ENCODE measurements at regions not wholly inside any gene's neighbourhood (a gene's known extent, or its start where the extent isn't known, plus 50 kb on each side); places are given as distances from the start of the nearest gene placed in this dataset.
"Not testable (repeated sequence)": the region's sequence is repeated elsewhere in the genome, so short reads cannot be mapped to it uniquely, and the experiment has no call there.

DNA sequence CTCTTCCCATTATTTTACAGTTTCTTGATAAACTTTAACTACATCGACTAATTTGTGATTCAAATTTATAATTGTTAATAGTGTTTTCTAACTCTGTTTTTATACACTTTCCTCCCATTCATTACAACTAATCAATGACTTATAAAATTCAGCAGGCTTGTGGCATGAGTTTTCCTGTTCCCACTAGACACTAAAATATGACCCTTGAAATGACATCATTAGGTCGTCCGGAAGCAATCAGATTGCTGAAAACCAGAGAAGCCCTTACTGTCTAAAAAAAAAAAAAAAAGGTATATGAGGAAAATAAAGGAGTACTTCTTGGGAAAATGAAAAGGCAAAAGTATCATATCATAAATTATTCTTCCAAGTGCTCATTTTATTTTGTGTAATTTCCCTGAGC lies 553.7 kb downstream of the ZNF608 start:
- POLR2A ChIA-PET = no interaction called here
- ATAC-seq = no peak
- CTCF ChIA-PET = no interaction called here
- DNase-seq = no peak
- H3K36me3 Mint-ChIP-seq (ENCODE audit: low read depth) = no peaks in the 10 kb centered on the region
- intact Hi-C loops (cut with DNase I, micrococcal nuclease) = no loop called here
- H3K4me1 Mint-ChIP-seq = no peaks in the 10 kb centered on the region
- no peaks in the 10 kb centered on the region for H3K9me3 Mint-ChIP-seq (ENCODE audit: low read depth)
- H3K4me3 Mint-ChIP-seq = no peak overlapping the region
- H3K27ac Mint-ChIP-seq = no peak overlapping the region
- H3K27me3 Mint-ChIP-seq = no peaks in the 10 kb centered on the region

DNA sequence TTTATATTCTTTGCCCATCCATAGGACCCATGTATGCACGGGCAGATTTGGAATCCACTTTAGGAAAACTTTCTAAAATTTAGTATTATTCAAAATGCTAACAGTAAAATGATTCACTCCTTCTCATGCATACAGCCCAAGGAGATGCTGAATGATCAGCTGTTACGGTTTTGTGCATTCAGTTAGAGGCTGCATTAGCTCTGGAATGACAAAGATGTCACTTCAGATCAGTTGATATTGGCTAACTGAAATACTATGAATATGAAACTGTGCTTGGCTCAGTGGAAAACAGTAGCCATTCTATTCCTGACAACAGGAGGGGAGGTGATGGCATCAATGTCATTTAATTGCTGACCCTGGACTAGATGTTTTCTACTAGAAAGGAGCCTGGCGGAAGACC lies 560.7 kb downstream of the ZNF608 start:
- POLR2A ChIA-PET = no interaction called here

DNA sequence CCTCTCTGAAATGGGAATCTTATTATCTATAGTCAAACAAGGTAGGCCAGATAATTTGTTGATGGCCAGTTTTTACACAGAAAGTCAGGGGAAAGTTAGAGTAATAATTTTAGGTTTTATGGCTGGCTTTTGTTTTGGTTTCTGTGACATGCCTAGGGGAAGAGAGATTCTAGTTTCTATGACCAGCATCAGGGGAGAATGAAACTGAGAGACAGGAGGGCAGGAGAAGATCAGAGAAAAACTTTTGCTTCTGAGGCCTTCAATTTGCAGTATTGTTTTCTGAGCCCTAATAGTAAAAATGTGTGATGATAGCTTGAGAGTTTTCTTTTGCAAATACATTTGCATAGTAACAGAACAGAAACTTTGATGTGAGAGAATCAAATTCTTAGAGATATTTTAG lies 564.3 kb downstream of the ZNF608 start:
- H3K36me3 Mint-ChIP-seq (ENCODE audit: low read depth) = no peaks in the 10 kb centered on the region
- no peaks in the 10 kb centered on the region for H3K4me1 Mint-ChIP-seq
- no peak overlapping the region for H3K4me3 Mint-ChIP-seq
- DNase-seq = no peak
- CTCF ChIA-PET = interaction anchor here (0.7 kb wide), 1 partner anchor 880 kb away, joined by 3 read pairs; no protein-coding TSS in a partner anchor
- ATAC-seq = no peak
- intact Hi-C loops (cut with DNase I, micrococcal nuclease) = no loop called here
- no peaks in the 10 kb centered on the region for H3K9me3 Mint-ChIP-seq (ENCODE audit: low read depth)
- H3K27ac Mint-ChIP-seq = no peak overlapping the region
- POLR2A ChIA-PET = no interaction called here
- no peaks in the 10 kb centered on the region for H3K27me3 Mint-ChIP-seq

More for the DNA sequence above, 560.7 kb downstream of the ZNF608 start:
- intact Hi-C loops (cut with DNase I, micrococcal nuclease) = no loop called here
- no peaks in the 10 kb centered on the region for H3K9me3 Mint-ChIP-seq (ENCODE audit: low read depth)
- H3K4me1 Mint-ChIP-seq = no peaks in the 10 kb centered on the region
- H3K36me3 Mint-ChIP-seq (ENCODE audit: low read depth) = no peaks in the 10 kb centered on the region
- H3K27ac Mint-ChIP-seq = no peak overlapping the region
- CTCF ChIA-PET = no interaction called here
- H3K27me3 Mint-ChIP-seq = no peaks in the 10 kb centered on the region
- DNase-seq = no peak
- ATAC-seq = no peak
- H3K4me3 Mint-ChIP-seq = no peak overlapping the region

DNA sequence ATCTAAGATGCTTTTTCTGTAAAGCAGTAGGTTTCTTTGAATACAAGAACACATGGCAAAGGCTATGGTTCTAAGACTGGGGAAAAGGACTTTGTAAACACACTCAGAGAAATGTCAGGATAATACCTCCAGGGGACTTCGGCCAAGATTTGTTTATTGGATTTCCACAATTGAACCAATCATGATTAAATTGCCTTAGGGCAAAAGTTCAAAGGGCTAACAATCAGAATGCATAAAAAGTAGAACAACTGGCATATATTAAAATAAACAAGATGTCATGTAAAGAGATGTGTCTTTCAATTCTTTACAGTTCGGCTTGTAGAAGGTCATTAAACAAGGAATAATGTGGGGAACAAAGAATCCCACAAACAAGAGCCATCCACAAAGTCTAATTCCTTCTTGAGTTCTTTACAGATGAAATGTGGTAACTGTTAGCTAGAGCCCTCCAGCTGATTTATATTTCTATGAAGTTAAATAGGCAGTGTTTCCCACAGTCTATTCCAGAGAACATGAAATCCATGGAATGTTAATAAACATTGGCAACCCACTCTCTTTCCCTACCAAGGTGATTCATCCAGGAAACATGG lies 565.5 kb downstream of the ZNF608 start:
- Mint-ChIP-seq H3K27me3 (no peaks in the 10 kb centered on the region), H3K4me3 (no peak overlapping the region), H3K4me1 (no peaks in the 10 kb centered on the region), H3K9me3 (ENCODE audit: low read depth) (no peaks in the 10 kb centered on the region), H3K36me3 (ENCODE audit: low read depth) (no peaks in the 10 kb centered on the region), H3K27ac (no peak overlapping the region)
- DNase-seq (no peak), ATAC-seq (no peak)
- ChIA-PET POLR2A (no interaction called here), CTCF (no interaction called here)
- intact Hi-C loops (cut with DNase I, micrococcal nuclease) = no loop called here

DNA sequence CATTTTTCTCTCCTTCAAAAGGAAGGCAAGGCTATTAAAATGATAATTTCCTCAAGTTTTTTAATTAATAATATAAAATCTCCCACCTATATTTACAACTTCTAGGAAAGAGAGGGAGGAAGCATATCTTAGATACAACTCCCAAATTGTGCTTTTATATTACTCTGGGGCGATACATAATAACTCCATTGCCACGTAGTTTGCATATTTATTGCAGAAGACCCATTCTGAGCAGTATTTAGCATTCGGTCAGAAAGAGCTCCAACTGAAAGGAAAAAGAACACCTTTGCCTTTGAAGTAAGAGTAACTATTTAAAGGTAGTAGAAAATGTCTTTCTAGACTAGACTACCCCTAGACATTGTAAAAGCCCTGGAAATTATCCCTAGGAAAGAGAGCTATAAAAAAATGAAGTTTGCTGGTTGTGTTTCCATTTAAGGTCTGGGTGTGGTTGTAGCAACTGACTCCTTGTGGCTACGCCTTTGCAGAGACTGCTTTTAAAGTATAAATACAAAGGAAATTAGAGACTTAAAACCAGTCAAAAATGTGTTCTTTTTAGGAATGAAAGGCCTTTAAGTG lies 566.1 kb downstream of the ZNF608 start:
- ATAC-seq (no peak), DNase-seq (no peak)
- POLR2A ChIA-PET = no interaction called here
- intact Hi-C loops (cut with DNase I, micrococcal nuclease) = no loop called here
- H3K27ac Mint-ChIP-seq = no peak overlapping the region
- H3K4me3 Mint-ChIP-seq = no peak overlapping the region
- no peaks in the 10 kb centered on the region for H3K27me3 Mint-ChIP-seq
- CTCF ChIA-PET = no interaction called here
- no peaks in the 10 kb centered on the region for H3K4me1 Mint-ChIP-seq
- no peaks in the 10 kb centered on the region for H3K36me3 Mint-ChIP-seq (ENCODE audit: low read depth)
- no peaks in the 10 kb centered on the region for H3K9me3 Mint-ChIP-seq (ENCODE audit: low read depth)

DNA sequence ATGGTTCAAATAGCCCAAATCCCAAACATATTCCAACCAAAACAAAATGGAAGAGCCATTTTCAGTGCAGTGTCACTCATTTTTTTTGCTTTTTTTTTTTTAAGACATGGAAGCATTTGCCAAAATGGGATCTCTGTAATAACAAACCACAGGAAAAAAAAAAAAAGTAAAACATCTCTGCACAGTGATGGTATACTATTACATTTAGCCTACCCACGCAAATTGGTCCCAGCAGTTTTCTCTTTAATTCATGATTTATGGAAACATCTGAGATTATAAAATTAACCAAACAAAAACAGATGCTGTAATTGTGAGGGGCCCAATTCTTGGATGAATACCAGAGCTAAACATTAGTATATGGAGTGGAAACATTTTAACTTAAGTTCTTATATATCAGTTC lies 566.6 kb downstream of the ZNF608 start:
- POLR2A ChIA-PET = no interaction called here
- ATAC-seq = no peak
- CTCF ChIA-PET = no interaction called here

DNA sequence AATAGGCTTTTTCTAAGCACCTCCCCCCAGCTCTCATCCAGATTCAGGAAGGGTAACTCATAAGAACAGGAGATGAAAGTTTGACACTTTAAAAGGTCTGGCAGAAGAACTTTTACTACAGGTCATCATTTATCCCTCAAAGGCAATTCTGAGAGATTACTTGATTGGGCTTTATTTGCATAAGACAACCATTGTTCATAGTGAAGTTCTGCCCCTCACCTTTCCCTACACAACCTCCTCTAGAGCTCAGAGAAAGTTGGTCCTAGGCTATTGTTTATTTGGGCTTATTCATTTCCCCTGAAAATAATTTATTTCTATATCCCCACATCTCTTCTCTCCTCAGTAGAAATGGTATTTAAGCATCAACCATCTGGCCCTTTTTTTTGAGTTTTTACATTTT lies 568.4 kb downstream of the ZNF608 start:
- ChIA-PET POLR2A (no interaction called here), CTCF (no interaction called here)
- ATAC-seq = no peak
- no peaks in the 10 kb centered on the region for H3K9me3 Mint-ChIP-seq (ENCODE audit: low read depth)
- no peaks in the 10 kb centered on the region for H3K4me1 Mint-ChIP-seq
- H3K27ac Mint-ChIP-seq = no peak overlapping the region
- H3K27me3 Mint-ChIP-seq = no peaks in the 10 kb centered on the region
- no peak overlapping the region for H3K4me3 Mint-ChIP-seq
- DNase-seq = no peak
- intact Hi-C loops (cut with DNase I, micrococcal nuclease) = no loop called here
- H3K36me3 Mint-ChIP-seq (ENCODE audit: low read depth) = no peaks in the 10 kb centered on the region

More for the DNA sequence above, 566.6 kb downstream of the ZNF608 start:
- no peaks in the 10 kb centered on the region for H3K4me1 Mint-ChIP-seq
- intact Hi-C loops (cut with DNase I, micrococcal nuclease) = no loop called here
- no peaks in the 10 kb centered on the region for H3K36me3 Mint-ChIP-seq (ENCODE audit: low read depth)
- no peaks in the 10 kb centered on the region for H3K9me3 Mint-ChIP-seq (ENCODE audit: low read depth)
- no peaks in the 10 kb centered on the region for H3K27me3 Mint-ChIP-seq
- H3K27ac Mint-ChIP-seq = no peak overlapping the region
- DNase-seq = no peak
- no peak overlapping the region for H3K4me3 Mint-ChIP-seq

DNA sequence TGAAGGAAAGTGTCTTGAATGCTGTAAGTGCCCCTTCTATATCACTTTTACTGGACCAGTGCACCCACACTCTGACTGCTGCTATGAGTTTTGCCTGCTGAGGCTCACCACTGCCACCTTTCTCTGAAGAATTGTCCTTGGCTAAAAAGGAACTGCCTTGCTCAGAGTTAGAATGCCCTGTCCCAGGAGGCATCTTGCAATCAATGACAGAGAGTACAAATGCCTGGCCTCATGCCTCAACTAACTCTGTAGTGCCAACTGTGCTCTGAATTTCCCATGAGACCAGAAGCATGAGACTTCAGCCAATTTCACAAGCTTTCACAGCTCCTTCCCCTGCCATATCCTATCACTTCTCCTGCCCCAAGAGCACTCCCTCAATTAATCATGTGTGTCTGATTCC lies 569.7 kb downstream of the ZNF608 start:
- Mint-ChIP-seq H3K36me3 (ENCODE audit: low read depth) (no peaks in the 10 kb centered on the region), H3K4me1 (no peaks in the 10 kb centered on the region), H3K9me3 (ENCODE audit: low read depth) (peaks cover 4% of the 10 kb centered on the region), H3K27ac (no peak overlapping the region), H3K4me3 (no peak overlapping the region), H3K27me3 (no peaks in the 10 kb centered on the region)
- ChIA-PET CTCF (no interaction called here), POLR2A (no interaction called here)
- DNase-seq = no peak
- ATAC-seq = no peak
- intact Hi-C loops (cut with DNase I, micrococcal nuclease) = no loop called here

DNA sequence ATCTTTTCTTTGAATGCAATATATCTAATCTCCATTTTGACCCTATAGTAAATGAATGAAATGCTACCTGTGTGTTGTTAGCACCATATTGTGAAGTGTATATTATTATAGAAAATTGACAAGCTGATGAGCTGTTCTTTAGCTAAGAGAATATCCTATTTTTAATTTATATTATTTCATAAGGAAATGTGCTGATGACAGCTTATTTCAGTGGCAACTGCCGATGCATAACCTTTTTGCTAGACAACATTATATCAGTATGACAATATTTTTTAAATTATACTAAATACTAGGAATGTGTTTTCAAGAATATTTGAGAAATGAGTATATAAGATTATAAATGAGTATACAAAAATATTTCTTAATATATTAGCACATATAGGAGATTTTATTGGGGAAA lies 573.1 kb downstream of the ZNF608 start:
- H3K27me3 Mint-ChIP-seq = no peaks in the 10 kb centered on the region
- H3K36me3 Mint-ChIP-seq (ENCODE audit: low read depth) = no peaks in the 10 kb centered on the region
- H3K4me1 Mint-ChIP-seq = no peaks in the 10 kb centered on the region
- no peak for ATAC-seq
- peaks cover 11% of the 10 kb centered on the region for H3K9me3 Mint-ChIP-seq (ENCODE audit: low read depth)
- H3K27ac Mint-ChIP-seq = no peak overlapping the region
- CTCF ChIA-PET = no interaction called here
- POLR2A ChIA-PET = no interaction called here
- no peak overlapping the region for H3K4me3 Mint-ChIP-seq
- intact Hi-C loops (cut with DNase I, micrococcal nuclease) = no loop called here
- DNase-seq = no peak

DNA sequence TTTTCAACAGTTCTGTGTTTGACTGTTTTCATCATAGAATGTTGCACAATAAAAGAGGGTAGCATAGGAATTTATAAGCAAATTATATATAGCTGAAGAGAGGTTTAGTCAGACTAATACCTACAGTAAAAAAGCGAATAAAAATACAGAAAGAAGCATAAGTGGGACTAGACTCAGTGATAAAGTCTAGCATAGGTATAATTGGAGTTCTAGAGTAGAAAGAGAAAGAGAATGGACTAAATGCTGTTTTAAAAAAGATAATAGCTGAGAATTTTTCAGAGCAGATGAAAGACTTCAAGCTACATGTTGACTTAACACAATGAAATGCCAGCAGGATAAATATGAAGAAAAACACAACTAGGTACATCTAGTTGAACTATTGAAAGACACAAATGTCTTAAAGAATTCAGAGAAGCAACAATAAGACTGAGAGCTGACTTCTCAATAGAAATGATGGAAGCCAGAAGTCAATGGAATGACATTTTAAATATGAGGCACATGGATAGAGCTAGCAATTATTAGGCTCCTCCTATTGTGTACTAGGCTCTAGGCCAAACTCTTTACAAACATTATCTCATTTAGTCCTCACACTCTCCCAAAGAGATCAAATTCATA lies 573.9 kb downstream of the ZNF608 start:
- CTCF ChIA-PET = no interaction called here
- H3K27me3 Mint-ChIP-seq = no peaks in the 10 kb centered on the region
- intact Hi-C loops (cut with DNase I, micrococcal nuclease) = no loop called here
- ATAC-seq = no peak
- no peak overlapping the region for H3K27ac Mint-ChIP-seq
- no peaks in the 10 kb centered on the region for H3K36me3 Mint-ChIP-seq (ENCODE audit: low read depth)
- H3K4me1 Mint-ChIP-seq = no peaks in the 10 kb centered on the region
- POLR2A ChIA-PET = interaction anchor here (0.6 kb wide), 1 partner anchor 543 kb away, joined by 3 read pairs; no protein-coding TSS in a partner anchor
- H3K9me3 Mint-ChIP-seq (ENCODE audit: low read depth) = peaks cover 11% of the 10 kb centered on the region
- no peak for DNase-seq
- no peak overlapping the region for H3K4me3 Mint-ChIP-seq

DNA sequence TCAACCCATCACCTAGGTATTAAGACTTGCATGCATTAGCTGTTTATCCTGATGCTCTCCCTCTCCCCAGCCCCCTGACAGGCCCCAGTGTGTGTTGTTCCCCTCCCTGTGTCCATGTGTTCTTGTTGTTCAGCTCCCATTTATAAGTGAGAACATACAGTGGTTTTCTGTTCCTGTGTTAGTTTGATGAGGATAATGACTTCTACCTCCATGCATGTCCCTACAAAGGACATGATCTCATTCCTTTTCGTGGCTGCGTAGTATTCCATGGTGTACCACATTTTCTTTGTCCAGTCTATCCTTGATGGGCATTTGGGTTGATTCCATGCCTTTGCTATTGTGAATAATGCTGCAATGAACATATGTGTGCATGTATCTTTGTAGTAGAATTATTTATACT lies 578.3 kb downstream of the ZNF608 start:
- CTCF ChIA-PET = interaction anchor here (0.6 kb wide), 1 partner anchor 1865 kb away, joined by 5 read pairs; no protein-coding TSS in a partner anchor
- intact Hi-C loops (cut with DNase I, micrococcal nuclease); ATAC-seq; H3K27ac Mint-ChIP-seq; POLR2A ChIA-PET; H3K4me3 Mint-ChIP-seq; H3K4me1 Mint-ChIP-seq; H3K27me3 Mint-ChIP-seq; H3K36me3 Mint-ChIP-seq (ENCODE audit: low read depth); DNase-seq: not testable (repeated sequence)
- H3K9me3 Mint-ChIP-seq (ENCODE audit: low read depth) = peaks cover 11% of the 10 kb centered on the region

DNA sequence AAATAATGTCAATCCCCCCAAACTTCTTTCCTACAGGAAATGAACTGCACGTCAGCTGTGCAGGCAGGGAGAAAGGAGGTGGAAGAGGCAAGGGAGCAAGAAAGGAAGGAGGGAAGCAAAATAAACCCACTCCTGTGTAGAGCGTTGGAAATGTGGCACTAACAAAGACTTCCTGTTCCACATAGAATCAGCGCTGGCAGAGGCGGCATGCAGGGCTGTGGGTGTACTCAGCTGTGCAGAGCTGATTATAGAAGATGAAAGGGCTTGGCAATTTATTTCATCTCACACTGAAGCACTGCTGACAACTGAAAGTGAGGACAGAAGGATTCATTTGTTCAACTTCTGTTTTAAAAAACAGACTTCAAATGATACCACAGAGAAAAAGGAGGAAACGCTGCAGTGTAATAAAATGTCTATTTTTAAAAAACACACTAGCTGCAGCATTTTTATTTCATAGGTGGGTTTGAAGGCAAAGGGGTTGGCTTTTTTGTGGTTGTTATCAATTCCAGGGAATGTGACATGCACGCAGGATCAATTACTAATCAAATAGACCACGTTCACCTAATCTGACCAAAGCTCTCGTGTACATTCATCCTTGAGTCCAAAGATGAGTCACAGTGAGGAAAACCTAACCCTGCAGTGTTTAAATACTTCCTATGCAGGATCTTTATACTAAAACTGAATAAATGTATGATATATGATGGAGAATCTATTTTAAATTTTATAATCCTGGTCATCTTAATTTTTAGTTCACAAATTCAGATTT lies 583.5 kb downstream of the ZNF608 start:
- POLR2A ChIA-PET = no interaction called here
- H3K9me3 Mint-ChIP-seq (ENCODE audit: low read depth) = no peaks in the 10 kb centered on the region
- no peaks in the 10 kb centered on the region for H3K27me3 Mint-ChIP-seq
- intact Hi-C loops (cut with DNase I, micrococcal nuclease) = no loop called here
- DNase-seq = peak; percentile 13
- H3K36me3 Mint-ChIP-seq (ENCODE audit: low read depth) = no peaks in the 10 kb centered on the region
- H3K4me1 Mint-ChIP-seq = peaks cover 7% of the 10 kb centered on the region
- H3K4me3 Mint-ChIP-seq = no peak overlapping the region
- CTCF ChIA-PET = no interaction called here
- H3K27ac Mint-ChIP-seq = no peak overlapping the region
- no peak for ATAC-seq

Measured in activated CD4-positive, alpha-beta T cell treated with anti-CD3 and anti-CD28 coated beads for 36 hours (primary cell).